IPS-NIHi7 (cell line): ENCODE measurements at regions not wholly inside any gene's neighbourhood (a gene's known extent, or its start where the extent isn't known, plus 50 kb on each side); places are given as distances from the start of the nearest gene placed in this dataset.
A peak's percentile ranks its signal among the peaks of the same experiment; 100 is the strongest.

ENCODE experiments used
- DNase-seq: peaks from one replicate; pipeline ENCODE4 v3.0.0; 2012; ENCODE audit warnings: mixed read lengths; ENCODE audit errors: extremely low spot score

DNA sequence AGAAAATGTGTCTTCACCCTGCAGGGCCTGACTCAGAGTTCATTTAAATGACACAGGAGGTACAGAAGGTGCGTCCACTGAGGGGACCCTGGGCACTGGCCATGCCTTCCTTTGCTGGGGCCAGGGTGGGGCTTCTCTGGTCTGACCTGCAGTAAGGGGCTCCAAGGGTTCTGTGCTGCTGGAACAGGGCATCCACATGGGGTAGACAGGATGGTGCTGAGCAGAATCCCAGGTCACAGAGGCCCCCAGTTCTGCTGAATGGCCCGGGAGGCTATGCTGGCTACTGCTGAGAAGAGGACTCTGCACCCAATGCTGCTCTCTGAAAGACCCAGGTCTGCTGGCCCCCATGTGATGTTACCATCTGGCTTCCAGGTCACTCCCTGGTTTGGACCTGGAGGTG, 150.4 kb upstream of the GGTLC1 start:
- DNase-seq = no peak

DNA sequence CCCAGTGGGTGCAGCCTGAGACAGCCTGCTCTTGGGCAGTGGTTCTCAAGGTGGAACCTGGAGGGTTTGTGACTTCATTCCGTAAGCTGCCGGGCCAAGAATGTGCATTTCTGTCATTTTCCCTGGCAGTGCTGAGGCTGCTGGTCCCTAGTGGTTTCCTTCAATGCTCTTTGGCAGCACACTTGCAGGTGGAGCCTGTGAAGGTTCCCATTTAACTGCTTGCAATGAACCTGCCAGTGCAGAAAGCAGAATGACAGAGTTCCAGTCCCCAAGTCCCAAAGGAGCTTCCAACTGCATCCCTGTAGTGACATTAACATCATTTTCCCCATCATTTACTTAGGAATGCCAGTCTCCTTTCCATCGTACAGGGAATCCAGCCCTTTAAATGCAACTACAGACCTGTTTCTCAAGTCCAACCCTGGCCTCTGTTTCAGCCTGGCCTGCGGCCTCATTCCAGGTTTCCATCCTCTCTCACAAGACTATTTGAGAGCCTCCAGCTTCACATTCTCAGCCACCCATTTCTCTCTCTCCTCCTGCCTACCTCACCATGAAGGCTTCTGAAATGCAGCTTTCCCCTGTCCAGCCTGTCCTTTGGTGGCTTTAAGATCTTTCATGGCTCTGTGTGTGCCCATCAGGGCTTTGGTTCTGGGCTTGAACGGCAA, 149.7 kb upstream of the GGTLC1 start:
- no peak for DNase-seq

DNA sequence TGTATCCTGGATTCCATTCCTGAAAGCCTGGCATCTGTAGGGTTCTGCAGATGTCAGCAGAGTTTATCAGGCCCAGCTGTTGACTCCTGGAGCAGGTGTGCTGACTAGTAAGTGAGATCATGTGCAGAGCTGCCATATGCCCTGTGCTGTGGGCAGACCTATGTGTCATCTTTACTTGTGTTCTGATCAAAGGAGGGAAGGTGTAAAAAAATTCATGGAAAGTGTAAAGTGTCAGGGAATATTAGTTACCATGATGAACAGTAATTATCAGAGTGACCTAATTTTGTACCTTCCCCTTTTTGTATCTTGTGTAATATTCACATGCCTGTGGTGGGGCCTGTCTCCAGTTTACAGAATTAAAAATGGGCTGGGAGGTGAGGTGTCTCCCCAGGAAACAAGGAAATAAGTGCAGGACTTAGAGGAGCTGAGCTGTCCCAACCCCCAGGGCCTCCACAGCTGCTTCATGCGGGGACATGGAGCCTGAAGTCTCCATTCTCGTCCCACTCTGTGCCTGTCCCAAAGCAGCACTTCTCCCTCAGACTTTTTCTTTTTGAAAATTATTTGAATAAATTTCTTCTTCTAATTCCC, 148.2 kb upstream of the GGTLC1 start:
- no peak for DNase-seq

DNA sequence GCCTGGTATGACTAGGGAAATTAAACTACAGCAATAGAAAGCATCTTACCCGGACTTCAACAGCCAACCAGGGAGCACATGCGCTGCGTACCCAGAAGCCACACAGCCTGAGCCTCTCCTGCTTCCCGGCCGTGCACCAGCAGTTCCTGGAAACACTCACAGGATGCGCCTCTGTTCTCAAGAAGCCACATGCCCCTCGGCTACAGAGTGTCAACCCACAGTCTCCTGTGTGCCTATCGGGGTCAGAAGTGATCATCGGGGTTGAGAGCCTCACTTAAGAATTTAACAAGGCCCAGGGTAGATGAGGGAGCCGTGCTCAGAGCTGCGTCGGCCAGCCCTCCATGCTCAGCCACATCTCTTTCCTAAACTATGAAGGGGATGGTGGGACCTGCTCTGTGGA, 147.2 kb upstream of the GGTLC1 start:
- DNase-seq = no peak

DNA sequence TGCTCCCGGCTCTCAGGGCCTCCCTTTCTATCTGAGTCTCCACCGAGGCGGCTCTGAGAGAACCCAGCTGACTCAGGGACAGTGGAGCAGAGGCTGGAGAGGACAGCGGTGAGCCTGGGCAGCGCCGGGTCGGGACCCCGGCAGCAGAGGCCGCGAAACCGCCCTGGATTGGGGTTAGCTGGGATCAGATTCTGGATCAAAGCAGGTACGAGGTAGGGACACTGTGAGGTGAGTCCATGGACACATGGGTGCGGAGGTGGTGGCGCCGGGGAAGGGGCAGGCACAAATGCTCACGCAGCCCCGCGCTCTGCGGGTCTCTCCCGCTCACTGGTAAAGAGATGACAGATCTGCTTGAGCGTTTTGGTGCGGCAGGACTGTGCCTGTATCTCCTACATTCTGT, 146.4 kb upstream of the GGTLC1 start:
- DNase-seq = no peak

DNA sequence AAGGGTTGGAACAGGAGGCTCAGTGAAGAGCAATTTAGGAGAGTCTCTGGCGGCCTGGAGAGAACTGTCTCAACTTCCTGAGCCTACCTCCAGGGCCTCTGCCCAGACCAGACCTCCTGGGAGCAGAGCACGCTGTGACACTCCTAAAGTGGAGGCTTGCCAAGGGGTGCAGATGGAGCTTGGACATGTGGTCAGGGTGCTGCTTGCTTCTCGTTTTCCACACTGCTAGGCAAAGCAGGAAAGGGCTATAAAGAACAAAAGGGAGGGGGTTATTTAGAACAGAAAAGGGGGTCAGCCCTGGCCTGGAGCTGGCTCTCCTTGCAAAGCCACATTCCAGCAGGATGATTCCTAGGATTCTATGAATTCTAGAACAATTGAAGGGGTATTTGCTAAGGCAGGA, 145.7 kb upstream of the GGTLC1 start:
- DNase-seq = peak; percentile 31

DNA sequence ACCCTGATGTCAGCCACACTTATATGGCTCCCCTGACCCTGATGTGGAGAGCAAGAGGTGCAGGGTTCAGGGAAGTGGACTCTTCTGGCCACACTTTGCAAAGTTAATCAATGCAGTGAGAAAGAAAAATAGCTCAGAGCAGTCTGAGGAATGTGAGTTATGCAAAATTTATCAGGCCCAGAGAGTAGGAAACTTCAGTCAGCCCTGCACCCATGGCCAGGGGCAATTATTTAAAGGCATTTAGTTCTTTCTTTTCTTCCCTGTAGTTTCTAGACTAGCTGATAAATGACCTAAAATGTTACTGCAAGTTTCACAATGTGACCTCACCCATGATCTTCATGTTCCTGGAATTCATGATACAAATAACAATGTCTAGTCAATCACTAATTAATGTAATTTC, 143.7 kb upstream of the GGTLC1 start:
- no peak for DNase-seq

DNA sequence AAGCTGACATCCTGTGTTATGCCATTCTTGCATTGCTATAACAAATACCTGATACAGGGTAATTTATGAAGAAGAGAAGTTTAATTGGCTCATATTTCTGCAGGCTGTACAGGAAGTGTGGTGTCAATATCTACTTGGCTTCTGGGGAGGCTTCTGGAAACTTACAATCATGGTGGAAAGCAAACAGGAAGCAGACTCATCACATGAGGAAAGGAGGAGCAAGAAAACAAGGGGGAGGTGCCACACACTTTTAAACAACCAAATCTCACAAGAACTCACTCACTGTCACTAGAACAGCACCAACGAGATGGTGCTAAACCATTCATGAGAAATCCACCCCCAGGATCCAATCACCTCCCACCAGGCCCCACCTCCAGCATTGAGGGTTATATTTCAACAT, 143.1 kb upstream of the GGTLC1 start:
- DNase-seq = no peak

DNA sequence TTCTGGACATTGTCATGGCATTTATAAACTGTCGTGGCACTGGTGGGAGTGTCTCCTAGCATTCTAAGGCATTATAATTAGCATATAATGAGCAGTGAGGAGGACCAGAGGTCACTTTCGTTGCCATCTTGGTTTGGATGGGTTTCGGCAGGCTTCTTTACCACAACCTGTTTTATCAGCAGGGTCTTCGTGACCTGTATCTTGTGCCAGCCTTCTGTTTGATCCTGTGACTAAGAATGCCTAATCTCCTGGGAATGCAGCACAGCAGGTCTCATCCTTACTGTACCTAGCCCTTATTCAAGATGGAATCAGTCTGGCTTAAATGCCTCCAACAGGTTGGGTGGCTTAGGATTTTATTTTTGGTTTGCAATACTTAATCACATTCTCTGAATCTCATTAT, 142.7 kb upstream of the GGTLC1 start:
- no peak for DNase-seq

DNA sequence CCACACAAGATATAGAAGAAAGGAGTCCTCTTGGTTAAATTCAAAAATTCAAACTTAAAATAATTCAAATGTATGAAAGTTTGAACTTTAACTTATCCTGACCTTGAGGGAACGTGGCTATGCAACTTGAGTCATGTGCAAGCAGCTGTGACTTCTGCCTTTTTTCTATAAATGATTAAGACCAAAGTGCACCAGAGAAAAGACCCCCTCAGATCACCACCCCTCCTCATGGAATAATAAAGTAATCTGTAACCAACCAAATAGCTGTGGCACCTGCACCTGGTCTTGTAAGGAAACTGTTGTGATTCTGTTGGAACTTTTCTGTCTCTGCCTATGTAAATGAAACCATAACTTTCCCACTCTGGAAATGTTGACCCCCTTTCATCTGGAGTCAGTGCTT, 141.1 kb upstream of the GGTLC1 start:
- no peak for DNase-seq

DNA sequence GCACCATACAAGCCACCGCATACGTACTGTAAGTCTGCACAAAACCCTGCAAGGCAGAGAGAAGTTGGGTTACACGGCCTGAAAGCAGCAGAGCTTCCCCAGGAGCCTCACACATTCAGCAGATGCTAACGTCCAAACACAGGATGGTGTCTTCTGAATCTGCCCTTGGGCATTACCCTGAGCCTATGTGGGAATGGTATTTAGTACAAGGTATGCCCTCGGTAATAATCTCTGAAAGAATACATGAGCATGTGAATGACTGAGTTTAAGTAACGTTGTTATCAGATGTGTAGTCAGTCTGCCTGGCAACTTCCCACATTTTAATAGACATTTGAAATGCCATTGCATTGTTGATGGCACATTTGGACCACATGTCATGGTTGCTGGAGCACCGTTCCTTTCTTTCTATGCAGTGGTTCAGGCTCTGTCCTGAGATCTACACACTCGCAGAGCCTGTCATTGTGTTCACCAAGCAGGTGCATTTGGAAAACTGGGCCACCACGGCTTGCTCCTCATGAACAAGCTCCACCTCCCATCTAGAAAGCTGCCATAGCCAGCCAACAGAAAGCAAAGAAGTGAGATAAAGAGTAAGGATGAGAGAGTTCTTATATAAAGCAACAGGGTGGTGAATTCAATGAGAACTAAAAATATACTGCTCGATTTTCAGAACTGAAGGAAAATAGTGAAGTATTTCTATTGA, 136.5 kb upstream of the GGTLC1 start:
- no peak for DNase-seq

DNA sequence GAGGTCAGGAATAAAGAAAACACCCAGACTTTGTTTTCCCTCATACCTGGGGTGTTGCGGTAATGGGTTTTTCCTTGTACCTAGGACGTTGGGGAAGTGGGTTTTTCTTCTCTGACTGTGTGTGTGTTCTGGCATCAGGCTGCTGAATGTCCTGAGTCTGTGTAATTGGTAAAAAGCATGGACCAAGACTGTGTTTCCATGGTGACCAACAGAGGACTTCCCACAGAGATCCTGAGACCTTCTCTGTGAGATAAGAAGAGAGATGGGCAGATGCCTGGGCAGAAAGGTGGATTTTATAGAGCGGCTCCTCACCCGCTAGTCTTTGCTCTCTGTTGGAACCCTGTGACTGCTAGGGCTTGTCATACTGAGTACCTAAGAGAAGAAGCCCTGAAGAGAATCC, 135.4 kb upstream of the GGTLC1 start:
- DNase-seq = no peak

DNA sequence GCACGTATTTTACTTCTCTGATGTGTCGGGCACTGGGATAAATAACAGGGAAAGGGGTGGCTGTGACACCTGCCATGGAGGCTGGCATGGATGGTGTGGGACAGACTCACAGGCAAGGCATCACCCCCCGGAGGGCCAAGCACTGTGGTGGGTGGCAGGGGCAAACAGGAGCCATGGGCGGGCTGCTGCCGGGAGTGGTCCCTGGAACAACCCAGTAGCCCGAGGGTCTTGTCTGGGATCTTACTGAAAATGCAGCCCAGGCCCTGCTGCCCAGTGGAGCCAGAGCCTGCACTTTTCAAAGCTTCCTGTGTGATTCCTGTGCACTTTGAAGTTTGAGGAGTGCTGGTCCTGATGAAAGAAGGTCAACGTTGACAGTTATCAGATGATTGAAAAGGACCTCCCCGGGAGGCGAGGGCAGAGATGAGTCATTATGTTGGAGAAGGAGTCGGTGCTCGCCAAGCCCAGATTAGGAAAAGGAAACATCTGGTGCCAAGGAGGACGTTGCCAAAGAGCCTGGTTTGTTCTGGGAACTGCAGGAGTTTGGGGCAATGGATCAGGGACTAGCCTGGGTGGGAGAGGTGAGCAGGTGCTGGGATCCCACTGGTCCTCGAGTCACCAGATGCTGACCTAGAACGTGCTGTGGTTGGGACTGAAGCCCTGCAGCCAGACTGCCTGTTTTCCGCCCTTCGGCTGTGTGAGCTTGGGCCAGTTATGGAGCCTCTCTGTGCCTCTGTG, 130.0 kb upstream of the GGTLC1 start:
- DNase-seq = no peak

DNA sequence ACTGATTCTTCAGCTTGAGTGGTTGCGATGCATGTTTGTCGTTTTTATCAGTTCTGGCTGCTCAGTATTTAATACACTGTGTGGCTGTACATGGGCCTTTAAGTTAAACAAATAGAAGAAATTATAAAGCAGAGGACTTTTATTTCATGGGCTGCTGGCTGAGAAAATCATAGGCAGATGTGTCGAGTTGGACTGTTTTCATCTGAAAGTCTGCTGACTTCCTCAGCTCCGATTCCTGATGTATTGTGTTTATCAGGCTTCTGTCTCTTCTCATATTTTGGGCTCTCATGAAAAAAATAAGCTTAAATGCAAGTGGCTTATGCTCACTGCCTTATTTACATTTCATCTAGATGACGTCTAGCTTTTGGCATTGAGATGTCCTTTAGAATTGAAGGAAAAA, 129.5 kb upstream of the GGTLC1 start:
- DNase-seq = no peak

DNA sequence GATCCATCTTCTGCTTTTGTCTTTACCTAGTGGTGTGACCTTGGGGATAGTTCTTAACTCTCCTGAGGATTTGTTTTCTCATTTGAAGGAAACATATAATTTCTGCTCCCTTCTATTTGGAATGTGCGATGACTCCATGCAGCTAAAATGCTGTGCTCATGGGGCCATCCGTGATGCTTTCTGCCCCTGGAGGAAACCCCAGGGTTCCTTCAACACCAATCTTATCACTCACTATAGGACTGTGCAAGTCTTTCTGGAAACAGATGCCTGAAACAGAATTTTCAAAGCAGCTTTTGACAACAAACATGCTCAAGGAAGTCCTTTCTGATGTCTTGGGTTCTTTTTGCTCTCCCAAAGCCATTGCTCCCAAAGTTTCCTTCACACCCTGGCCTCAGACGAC, 128.8 kb upstream of the GGTLC1 start:
- no peak for DNase-seq

DNA sequence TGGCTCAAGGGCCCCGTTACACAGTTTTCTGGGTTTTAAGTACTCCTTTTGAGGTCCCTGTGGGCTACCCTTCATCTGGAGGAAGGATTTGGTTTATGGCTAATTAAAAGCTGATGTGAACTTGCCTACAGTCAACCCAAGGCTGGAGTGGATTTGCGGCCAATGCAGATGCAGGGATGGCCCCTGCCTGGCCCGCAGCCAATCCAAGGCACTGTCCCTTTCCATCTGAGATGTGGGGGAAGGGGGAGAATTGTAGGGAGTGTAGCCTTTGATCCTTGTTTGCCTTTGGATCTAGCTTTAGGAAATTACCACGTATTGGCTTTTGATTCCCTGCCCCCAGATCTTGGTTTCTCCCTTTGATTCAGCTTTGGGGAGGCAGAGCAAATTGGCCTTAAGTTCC, 128.0 kb upstream of the GGTLC1 start:
- no peak for DNase-seq

DNA sequence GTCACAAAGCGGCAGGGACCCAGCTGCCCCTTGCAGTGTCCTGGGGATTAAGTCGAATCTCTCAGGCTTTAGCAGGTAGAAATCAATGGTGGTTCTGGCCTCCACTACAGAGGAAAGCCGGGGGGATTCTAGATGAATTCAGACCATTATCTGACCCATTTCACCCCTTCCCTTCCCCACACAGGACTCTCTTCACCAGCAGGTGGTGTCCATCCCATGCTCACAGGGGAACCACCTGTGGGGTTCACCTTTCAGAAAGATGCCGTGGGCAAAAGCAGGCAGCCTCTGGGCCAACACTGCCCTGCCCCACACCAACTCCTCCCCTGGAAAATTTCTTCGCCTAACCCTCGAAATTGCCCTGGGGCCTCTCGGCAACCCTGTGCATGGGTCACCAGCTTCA, 123.8 kb upstream of the GGTLC1 start:
- DNase-seq = no peak

DNA sequence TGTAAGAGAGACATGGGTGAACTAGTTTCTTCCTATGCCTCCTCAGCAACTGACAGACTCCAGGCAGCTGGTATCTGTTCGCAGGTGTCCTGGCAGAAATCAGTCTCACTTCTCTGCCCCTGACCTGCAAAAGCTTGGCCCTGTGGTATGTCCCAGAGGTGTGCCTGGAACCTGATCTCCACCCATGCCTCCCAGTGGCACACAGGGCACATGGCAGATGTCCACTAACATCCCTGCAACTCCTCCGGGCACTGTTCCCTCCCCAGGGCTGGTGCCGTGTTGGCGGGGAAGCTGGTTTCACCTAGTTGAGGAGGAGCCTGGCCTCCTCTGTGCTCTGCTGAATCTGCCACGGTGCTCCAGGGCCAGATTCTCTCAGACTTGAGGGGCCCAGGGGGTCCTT, 123.3 kb upstream of the GGTLC1 start:
- no peak for DNase-seq

DNA sequence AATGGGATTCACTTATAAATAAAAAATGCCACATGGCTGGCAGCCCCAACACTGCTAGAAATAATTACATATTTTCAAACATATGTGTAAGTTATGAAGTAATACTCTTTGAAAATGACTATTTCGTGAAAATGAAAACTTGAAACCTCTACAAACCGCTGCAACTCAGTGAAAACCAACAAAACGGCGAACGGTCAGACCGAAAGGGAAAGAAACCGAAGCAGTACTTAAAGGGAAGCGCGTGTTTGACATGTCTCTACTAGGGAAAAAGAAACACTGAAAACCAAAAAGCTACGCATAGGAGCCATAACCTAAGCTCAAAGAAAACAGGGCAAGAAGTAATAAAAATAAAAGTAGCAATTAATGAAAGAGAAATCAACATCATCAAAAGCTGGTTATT, 121.0 kb upstream of the GGTLC1 start:
- DNase-seq = no peak

DNA sequence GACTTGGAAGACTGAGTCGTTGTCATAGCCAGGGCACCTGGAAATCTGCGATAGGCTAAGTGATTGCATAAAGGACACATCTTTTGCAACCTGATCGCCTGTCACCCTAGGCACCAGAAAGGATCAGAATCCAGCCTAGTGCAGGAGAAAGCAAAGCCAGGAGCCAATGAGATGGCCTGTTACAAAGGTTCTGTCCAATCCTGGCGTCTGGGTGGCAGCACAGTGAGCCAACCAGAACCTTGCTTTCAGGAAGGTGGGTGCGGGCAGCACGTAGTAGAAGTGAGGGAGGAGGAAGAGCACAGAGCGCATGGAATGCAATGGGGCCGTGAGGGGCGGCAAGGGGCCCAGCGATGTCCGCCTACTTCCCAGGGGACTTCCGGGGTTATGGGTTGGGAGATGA, 120.4 kb upstream of the GGTLC1 start:
- no peak for DNase-seq

DNA sequence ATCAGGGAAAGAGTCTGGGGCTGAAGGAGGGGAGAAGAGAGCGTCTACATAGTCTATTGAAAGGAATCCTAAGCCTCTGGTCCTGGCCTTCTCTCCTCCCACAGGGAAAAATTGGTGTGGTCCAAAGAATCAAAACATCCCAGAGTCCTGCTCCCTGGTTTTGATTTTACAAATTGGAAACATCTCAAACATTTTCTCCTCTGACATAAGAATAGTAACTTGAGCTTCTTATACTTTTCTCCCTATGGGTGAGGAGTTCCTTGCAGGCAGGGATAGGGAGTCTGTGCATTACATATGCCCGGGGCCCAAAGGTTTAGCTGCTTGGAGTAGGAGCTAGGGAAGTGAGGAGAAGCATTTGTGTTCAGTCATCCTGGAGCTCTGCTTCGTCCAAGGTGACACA, 120.0 kb upstream of the GGTLC1 start:
- DNase-seq = no peak

DNA sequence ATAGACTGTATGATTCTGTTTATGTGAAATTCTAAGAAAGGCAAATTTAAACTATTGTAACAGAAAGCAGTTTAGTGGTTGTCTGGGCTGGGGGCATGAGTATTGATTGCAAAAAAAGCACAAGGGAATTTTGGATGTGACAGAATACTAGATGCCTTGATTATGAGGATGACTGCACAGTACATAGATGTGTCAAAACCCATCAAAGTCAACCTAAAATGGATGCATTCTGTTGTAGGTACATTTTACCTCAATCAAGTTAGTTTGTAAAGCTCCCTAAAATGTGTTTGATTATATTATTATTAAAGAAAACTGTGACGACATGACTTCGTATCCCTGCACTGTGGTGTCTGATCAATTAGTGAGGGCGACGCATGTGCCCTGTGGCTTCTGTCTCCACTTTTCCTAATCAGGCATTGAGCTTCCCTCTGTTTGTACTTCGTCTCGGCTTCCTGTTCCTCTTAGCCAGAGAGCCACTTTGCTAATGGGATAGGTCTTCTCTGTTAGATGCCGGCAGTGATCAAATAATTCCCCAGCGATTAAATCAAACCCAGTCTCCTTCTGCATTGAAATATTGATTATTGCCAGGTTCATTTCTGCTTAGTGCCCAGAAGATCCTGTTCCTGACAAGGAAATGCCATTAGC, 118.3 kb upstream of the GGTLC1 start:
- no peak for DNase-seq
